Body of pancreas (tissue), 4 donors: ENCODE measurements at regions not wholly inside any gene's neighbourhood (a gene's known extent, or its start where the extent isn't known, plus 50 kb on each side); places are given as distances from the start of the nearest gene placed in this dataset.

Source experiments
- ATAC-seq: fragments of 150-250 bp; one replicate; pipeline ENCODE4 v1.9.1; 2016
- DNase-seq, 4 donors: peaks; one replicate each; pipeline ENCODE4 v3.0.0-alpha.2; 2019
- H3K27ac ChIP-seq, 4 donors: fragments of 200-600 bp; sonication (generic); 1 replicate in 3 of 4; 2 replicates in 1 of 4; pipeline versions ENCODE4 v1.5.1 to v1.6.1; 2016 to 2019; ENCODE audit warnings: mild to moderate bottlenecking in 1 of 4, mixed read lengths in 1 of 4, moderate library complexity in 1 of 4
- H3K27me3 ChIP-seq, 2 donors: fragments of 200-600 bp; sonication (generic); one replicate each; pipeline ENCODE4 v1.6.0; 2016; ENCODE audit warnings: mild to moderate bottlenecking in 1 of 2
- H3K36me3 ChIP-seq, 2 donors: fragments of 200-600 bp; sonication (generic); replicated peaks in 1 of 2; 2 replicates each; pipeline ENCODE4 v1.5.1; 2016; ENCODE audit warnings: low read depth in 2 of 2; ENCODE audit not compliant: insufficient read depth in 1 of 2
- H3K4me1 ChIP-seq: fragments of 200-600 bp; sonication (generic); one replicate; pipeline ENCODE4 v1.6.0; 2016
- H3K4me3 ChIP-seq, 2 donors: fragments of 200-600 bp; sonication (generic); 1 replicate in 1 of 2; 2 replicates in 1 of 2; pipeline ENCODE4 v1.5.1; 2016 to 2019
- H3K9me3 ChIP-seq, 3 donors: fragments of 200-600 bp; sonication (generic); 1 replicate in 2 of 3; 2 replicates in 1 of 3; pipeline ENCODE4 v1.5.1; 2016
- CTCF ChIP-seq, 7 experiments: fragments of 450-650 bp in 4 of 7; fragments of 200-600 bp in 3 of 7; sonication (generic) in 3 of 7; IDR thresholded peaks; one replicate each; pipeline ENCODE4 v1.5.1; 2016 to 2019; ENCODE audit warnings: antibody characterized with exemption in 7 of 7
- POLR2A ChIP-seq, 3 donors: fragments of 450-650 bp; IDR thresholded peaks; one replicate each; pipeline ENCODE4 v1.6.1; 2016; ENCODE audit warnings: antibody characterized with exemption in 3 of 3, mild to moderate bottlenecking in 2 of 3
- WGBS, 2 donors: methylation state at CpG; one replicate each; pipeline ENCODE4 v1.1.5; 2017; 5-methylcytosine and 5-hydroxymethylcytosine counted together
- intact Hi-C: fragments of 100-400 bp; cut with DNase I; formaldehyde crosslinking; loops from one replicate; pipeline ENCODE4 v1.15.1; 2023

DNA sequence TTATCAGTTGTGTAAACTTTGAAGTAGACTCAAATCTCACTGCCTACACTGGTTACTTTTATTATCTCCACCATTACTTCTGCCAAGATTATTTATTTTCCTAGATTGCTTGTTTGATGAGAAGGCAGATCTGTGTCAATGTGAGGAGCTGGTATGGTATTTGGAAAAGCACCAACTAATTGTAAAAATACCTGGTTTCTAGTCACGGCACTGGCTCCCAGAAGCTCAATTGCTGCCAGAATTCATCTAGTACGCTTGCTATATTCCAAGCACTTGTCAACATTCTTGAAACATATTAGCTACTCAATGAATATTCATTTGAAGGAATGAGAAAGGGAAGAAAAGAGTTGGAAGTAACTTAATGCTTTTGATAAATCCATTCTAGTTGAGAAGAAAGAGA is 1376.8 kb upstream of the ADGRL3 start:
- WGBS, 2 donors, result 49 to 56% methylated on average over 2 of the region's 2 CpGs
- H3K27ac ChIP-seq, result no peak overlapping the region
- DNase-seq (no peak), ATAC-seq (no peak)
- TF ChIP-seq CTCF (IDR thresholded peaks at IDR 0.05) (no peak), POLR2A (IDR thresholded peaks at IDR 0.05) (no peak)
- no peaks in the 10 kb centered on the region for H3K36me3 ChIP-seq
- no peaks in the 10 kb centered on the region for H3K9me3 ChIP-seq
- no peaks in the 10 kb centered on the region for H3K27me3 ChIP-seq
- no peak overlapping the region for H3K4me3 ChIP-seq
- H3K4me1 ChIP-seq, result no peaks in the 10 kb centered on the region
- intact Hi-C loops, result no loop called here

GRCh38 chr4:59825104-59825503 is 1375.0 kb upstream of the ADGRL3 start:
- H3K27ac ChIP-seq, result no peak overlapping the region
- no peaks in the 10 kb centered on the region for H3K36me3 ChIP-seq
- no peak overlapping the region for H3K4me3 ChIP-seq
- no peaks in the 10 kb centered on the region for H3K4me1 ChIP-seq
- TF ChIP-seq POLR2A (IDR thresholded peaks at IDR 0.05) (no peak), CTCF (IDR thresholded peaks at IDR 0.05) (no peak)
- 65% methylated on average over 6 of the region's 6 CpGs for WGBS, 2 donors
- H3K27me3 ChIP-seq, result no peaks in the 10 kb centered on the region
- no peak for ATAC-seq
- H3K9me3 ChIP-seq, result no peaks in the 10 kb centered on the region
- no peak for DNase-seq
- intact Hi-C loops, result no loop called here

DNA sequence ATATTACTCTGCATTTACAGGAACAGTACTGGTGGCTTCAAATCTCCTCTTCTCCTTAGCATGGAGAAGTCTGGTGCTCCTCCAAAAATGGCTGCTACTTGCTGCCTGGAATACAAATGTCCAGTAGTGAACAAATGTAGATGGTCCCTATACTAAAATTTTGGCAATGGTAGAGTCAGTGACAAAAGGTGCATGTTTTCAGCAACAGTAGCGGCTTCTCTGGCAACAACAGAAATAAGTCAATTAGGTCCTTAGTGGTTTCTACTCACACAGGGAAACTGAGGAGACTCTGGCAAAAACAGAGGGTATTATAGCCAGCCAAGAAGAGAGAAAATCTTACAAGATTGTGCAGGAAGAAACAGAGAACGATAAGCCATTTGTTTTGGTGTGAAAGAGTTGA is 1368.4 kb upstream of the ADGRL3 start:
- TF ChIP-seq CTCF (IDR thresholded peaks at IDR 0.05), result no peak
- TF ChIP-seq POLR2A (IDR thresholded peaks at IDR 0.05), result no peak
- Histone ChIP-seq H3K4me1 (no peaks in the 10 kb centered on the region), H3K4me3 (no peak overlapping the region), H3K9me3 (no peaks in the 10 kb centered on the region), H3K36me3 (no peaks in the 10 kb centered on the region), H3K27me3 (no peaks in the 10 kb centered on the region), H3K27ac (no peak overlapping the region)
- ATAC-seq, result no peak
- DNase-seq, result no peak
- intact Hi-C loops, result no loop called here
- WGBS, 2 donors, result 69 to 70% methylated on average over 2 of the region's 2 CpGs

- no peak for DNase-seq
- no peaks in the 10 kb centered on the region for H3K36me3 ChIP-seq
- H3K4me3 ChIP-seq, result no peak overlapping the region
- no peaks in the 10 kb centered on the region for H3K9me3 ChIP-seq
- intact Hi-C loops, result no loop called here
- no peak for TF ChIP-seq CTCF (IDR thresholded peaks at IDR 0.05)
- TF ChIP-seq POLR2A (IDR thresholded peaks at IDR 0.05), result no peak
- no peaks in the 10 kb centered on the region for H3K4me1 ChIP-seq
- no peaks in the 10 kb centered on the region for H3K27me3 ChIP-seq
- no peak overlapping the region for H3K27ac ChIP-seq
- no peak for ATAC-seq
These were observed 1365.2 kb upstream of the ADGRL3 start for GRCh38 chr4:59834943-59835342.

DNA sequence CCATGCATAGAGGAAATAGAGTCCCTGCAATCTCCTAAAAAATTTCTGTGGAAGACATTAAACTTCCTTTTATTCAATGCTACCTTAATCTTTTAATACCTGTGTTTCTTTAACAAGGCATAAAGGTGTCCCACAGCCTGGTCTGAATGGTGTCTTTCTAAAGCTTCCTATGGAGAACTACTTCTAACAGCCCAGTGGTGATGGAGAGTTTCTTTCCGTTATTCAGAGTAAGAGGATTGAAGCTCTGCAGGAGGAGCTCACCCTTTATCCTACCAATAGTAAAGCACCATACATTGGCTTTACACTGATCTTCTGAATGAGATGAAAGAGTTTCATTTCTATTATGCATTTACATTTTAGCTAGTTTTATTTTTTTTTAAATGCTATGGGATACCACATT is 1362.4 kb upstream of the ADGRL3 start:
- 65 to 76% methylated on average over 1 of the region's 1 CpG for WGBS, 2 donors
- no peaks in the 10 kb centered on the region for H3K36me3 ChIP-seq
- intact Hi-C loops, result no loop called here
- H3K27me3 ChIP-seq, result no peaks in the 10 kb centered on the region
- no peak overlapping the region for H3K4me3 ChIP-seq
- no peak for TF ChIP-seq POLR2A (IDR thresholded peaks at IDR 0.05)
- no peak for ATAC-seq
- no peak overlapping the region for H3K27ac ChIP-seq
- DNase-seq, result no peak
- H3K4me1 ChIP-seq, result no peaks in the 10 kb centered on the region
- H3K9me3 ChIP-seq, result no peaks in the 10 kb centered on the region
